GM12878 (cell line): ENCODE measurements at regions not wholly inside any gene's neighbourhood (a gene's known extent, or its start where the extent isn't known, plus 50 kb on each side); places are given as distances from the start of the nearest gene placed in this dataset.
"Not testable (repeated sequence)": the region's sequence is repeated elsewhere in the genome, so short reads cannot be mapped to it uniquely, and the experiment has no call there.

Source experiments
- ATF7 ChIP-seq: fragments of 450-650 bp; IDR thresholded peaks from 2 replicates; pipeline ENCODE4 v1.6.1; 2016; ENCODE audit warnings: low read depth, mild to moderate bottlenecking
- FOS ChIP-seq: IDR thresholded peaks from 3 replicates; pipeline ENCODE4 v1.6.1; 2011; ENCODE audit warnings: borderline replicate concordance; ENCODE audit not compliant: insufficient read length; ENCODE audit errors: extremely low read depth
- NRF1 ChIP-seq: conservative IDR thresholded peaks from 2 replicates; pipeline ENCODE4 v1.6.1; 2011; ENCODE audit warnings: mild to moderate bottlenecking, low read depth, low read length, improper control_type of control experiment
- POLR2A ChIP-seq: IDR thresholded peaks from 2 replicates; pipeline ENCODE4 v1.6.1; 2011; ENCODE audit warnings: low read depth, mild to moderate bottlenecking, low read length
- TF ChIP-seq, protein P1 (sequence below), 3 experiments: IDR thresholded peaks in 2 of 3; conservative IDR thresholded peaks in 1 of 3; 2 replicates each; pipeline ENCODE4 v1.5.1; 2011; ENCODE audit warnings: low read depth in 3 of 3, low read length in 3 of 3, mild to moderate bottlenecking in 3 of 3, control low read depth in 2 of 3, moderate library complexity in 2 of 3, inconsistent platforms in 1 of 3, mixed read lengths in 1 of 3; ENCODE audit not compliant: control insufficient read depth in 2 of 3, insufficient read depth in 1 of 3; ENCODE audit errors: extremely low read depth in 1 of 3

DNA sequence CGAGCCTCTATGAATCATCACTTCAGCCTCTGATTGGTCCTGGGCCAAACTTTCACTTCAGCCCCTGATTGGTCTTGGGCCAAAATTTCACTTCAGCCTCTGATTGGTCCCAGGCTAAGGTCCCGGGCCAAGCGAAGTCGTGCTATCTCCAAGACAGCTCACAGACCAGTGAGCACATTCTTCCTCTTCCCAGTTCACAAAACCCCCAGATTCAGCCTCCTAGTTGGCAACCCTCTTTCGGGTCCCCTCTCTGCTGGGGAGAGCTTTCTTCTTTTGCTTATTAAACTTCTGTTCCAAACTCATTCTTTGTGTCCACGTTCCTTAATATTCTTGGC, 314.3 kb upstream of the ZNF337 start:
- TF ChIP-seq, protein P1, sequence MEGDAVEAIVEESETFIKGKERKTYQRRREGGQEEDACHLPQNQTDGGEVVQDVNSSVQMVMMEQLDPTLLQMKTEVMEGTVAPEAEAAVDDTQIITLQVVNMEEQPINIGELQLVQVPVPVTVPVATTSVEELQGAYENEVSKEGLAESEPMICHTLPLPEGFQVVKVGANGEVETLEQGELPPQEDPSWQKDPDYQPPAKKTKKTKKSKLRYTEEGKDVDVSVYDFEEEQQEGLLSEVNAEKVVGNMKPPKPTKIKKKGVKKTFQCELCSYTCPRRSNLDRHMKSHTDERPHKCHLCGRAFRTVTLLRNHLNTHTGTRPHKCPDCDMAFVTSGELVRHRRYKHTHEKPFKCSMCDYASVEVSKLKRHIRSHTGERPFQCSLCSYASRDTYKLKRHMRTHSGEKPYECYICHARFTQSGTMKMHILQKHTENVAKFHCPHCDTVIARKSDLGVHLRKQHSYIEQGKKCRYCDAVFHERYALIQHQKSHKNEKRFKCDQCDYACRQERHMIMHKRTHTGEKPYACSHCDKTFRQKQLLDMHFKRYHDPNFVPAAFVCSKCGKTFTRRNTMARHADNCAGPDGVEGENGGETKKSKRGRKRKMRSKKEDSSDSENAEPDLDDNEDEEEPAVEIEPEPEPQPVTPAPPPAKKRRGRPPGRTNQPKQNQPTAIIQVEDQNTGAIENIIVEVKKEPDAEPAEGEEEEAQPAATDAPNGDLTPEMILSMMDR (IDR thresholded peaks at IDR 0.05 in 2 of 3, conservative IDR thresholded peaks at IDR 0.05 in 1 of 3; ENCODE audit: control insufficient read depth in 2 of 3, extremely low read depth in 1 of 3, insufficient read depth in 1 of 3, low read depth in 3 of 3, low read length in 3 of 3), result not testable (repeated sequence)
- TF ChIP-seq ATF7, FOS, NRF1, POLR2A: not testable (repeated sequence)
